Anterior cingulate cortex (tissue), 58 donors: ENCODE measurements at regions not wholly inside any gene's neighbourhood (a gene's known extent, or its start where the extent isn't known, plus 50 kb on each side); places are given as distances from the start of the nearest gene placed in this dataset.
"Not testable (repeated sequence)": the region's sequence is repeated elsewhere in the genome, so short reads cannot be mapped to it uniquely, and the experiment has no call there.

Experiments used
- DNase-seq, 58 donors: peaks; one replicate each; lab custom pipeline; 2025; lab: John Stamatoyannopoulos, UW

DNA sequence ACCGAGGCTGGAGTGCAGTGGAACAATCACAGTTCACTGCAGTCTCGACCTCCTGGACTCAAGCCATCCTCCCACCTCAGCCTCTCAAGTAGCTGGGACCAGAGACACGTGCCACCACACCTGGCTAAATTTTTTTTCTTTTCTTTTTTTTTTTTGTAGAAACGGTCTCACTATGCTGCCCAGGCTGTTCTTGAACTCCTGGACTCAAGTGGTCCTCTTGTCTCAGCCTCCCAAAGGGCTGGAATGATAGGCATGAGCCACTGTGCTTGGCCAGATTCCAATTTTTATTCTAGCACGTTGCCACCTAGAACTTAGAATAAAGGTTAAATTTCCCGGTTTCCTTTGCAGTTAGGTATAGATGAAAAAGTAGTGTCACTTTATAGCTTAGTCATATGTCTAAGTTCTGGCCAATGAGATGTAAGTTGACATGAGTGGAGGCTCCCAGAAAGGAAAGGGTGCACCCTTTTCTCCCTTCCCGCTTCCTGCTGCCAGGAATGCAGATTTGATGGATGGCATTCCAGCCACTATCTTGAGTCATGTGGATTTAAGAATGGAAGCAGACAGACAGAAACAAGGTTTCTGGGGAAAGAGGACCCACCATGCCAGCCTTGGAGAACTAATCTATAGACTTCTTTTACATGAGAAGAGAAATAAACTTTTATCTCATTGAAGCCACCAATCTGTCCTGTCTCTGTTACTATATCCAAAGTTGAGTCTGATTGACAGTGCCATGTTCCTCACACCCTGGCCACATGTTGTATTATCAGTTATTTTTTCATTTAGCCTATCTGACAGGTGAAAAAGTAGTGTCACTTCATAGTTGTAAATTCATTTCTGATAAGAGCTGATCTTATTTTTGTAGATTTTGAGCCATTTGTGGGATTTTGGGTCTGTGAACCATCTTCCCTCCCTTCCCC lies 60.6 kb upstream of the NCOA3 start:
- no peak for DNase-seq

DNA sequence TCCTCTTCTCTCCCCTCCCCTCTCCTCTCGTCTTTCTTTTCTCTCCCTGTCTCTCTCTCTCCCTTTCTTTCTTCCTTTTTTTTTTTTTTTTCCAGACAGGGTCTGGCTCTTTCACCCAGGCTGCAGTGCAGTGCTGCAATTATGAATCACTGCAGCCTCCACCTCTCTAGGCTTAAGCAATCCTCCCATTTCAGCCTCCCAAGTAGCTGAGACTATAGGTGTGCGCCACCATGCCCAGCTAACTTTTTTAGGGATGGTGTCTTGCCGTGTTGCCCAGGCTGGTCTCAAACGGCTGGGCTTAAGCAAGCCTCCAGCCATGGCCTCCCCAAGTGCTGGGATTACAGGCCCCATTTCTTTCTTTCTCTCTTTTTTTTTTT lies 59.9 kb upstream of the NCOA3 start:
- DNase-seq = no peak

DNA sequence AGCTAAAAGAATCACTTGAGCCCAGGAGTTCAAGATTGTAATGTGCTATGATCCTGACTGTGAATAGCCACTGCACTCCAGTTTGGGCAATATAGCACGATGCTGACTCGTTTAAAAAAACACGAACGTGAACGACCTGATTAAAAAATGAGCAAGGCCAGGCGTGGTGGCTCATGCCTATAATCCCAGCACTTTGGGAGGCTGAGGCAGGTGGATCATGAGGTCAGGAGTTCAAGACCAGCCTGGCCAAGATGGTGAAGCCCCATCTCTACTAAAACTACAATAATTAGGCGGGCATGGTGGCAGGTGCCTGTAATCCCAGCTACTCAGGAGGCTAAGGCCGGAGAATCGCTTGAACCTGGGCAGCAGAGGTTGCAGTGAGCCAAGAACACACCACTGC lies 58.6 kb upstream of the NCOA3 start:
- DNase-seq = not testable (repeated sequence)

DNA sequence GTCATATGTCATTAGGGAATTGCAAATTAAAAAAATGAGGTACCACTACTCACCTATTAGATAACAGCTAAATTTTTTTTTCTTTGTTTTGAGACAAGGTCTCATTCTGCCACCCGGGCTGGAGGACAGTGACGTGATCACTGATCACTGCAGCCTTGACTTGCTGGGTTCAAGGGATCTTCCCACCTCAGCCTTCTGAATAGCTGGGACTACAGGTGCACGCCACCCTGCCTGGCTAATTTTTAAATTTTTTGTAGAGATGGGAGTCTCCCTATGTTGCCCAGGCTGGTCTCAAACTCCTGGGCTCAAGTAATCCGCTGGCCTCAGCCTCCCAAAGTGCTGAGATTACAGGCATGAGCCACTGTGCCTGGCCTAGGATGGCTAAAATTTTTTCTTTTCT lies 57.1 kb upstream of the NCOA3 start:
- DNase-seq = no peak

DNA sequence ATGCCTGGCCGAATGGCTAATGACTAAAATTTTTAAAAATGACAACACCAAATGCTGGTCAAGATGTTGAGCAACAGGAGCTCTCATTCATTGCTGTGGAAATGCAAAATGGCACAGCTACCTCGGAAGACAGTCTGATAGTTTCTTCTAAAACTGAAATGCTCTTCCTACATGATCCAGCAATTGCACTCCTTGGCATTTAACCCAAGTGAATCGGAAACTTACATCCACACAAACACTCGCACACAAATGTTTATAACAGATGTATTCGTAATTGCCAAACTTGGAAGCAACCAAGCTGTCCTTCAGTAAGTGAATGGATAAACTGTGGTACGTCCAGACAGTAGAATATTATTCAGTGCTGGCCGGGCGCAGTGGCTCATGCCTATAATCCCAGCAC lies 56.4 kb upstream of the NCOA3 start:
- DNase-seq = no peak

DNA sequence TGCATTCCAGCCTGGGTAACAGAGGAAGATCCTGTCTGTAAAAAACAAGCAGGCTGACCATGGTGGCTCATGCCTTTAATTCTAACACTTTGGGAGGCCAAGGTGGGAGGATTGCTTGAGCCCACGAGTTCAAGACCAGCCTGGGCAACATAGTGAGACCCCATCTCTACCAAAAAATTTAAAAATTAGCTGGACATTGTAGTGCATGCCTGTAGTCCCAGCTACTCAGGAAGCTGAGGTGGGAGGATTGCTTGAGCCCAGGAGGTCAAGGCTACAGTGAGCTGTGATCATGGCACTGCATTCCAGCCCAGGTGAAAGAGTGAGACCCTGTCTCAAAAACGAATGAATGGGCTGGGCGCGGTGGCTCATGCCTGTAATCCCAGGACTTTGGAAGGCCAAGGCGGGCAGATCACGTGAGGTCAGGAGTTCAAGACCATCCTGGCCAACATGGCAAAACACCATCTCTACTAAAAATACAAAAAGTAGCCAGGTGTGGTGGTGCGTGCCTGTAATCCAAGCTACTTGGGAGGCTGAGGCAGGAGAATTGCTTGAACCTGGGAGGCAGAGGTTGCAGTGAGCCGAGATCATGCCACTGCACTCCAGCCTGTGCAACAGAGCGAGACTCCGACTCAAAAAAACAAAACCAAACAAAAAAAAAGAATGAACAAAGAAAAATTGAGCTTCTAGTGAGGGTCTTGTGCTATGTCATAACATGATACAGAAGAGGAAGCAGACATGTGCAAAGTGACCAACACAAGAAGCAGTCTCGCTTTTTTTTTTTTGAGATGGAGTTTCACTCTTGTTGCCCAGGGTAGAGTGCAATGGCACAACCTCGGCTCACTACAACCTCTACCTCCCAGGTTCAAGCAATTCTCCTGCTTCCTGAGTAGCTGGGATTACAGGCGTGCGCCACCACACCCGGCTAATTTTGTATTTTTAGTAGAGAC lies 54.1 kb upstream of the NCOA3 start:
- not testable (repeated sequence) for DNase-seq

DNA sequence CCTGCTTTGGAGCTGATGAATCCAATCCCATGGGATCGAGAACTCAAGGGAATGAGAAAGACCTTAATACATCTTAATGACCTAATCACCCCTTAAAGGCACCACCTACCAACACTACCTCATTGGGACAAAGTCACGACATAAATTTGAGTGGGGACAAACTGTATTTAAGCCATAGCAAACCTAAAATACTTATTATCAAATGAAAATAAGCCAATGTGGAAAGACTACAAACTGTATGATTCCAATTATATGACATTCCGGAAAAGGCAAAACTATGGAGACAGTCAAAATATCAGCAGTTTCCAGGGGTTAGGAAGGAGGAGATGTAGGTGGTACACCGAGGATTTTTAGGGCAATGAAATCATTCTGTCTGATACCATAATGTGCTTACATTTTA lies 53.3 kb upstream of the NCOA3 start:
- DNase-seq = no peak

DNA sequence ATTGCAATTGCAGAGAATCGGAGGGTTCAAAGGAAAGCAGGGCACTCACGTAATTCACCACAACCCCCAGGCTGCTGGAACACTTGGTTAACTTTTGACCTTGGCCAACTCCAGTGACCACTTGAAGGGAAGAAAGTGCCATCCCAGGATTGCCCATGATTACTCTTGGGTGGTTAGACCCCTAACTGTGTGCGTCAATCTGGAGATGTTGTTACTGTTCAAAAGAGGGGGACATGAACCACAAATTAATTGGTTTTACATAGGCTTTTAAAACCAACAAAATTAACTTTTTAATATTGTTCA lies 50.1 kb upstream of the NCOA3 start:
- DNase-seq = no peak
